ENCODE measurements at regions not wholly inside any gene's neighbourhood (a gene's known extent, or its start where the extent isn't known, plus 50 kb on each side); places are given as distances from the start of the nearest gene placed in this dataset.

GRCh38 chr2:17445744-17446143 is 72.5 kb downstream of the RAD51AP2 start (continued):
- no peak for TF ChIP-seq PRDM10 (tag by site-specific recombination; IDR thresholded peaks at IDR 0.05)
- no peak for TF ChIP-seq ZNF24 (tag by site-specific recombination; IDR thresholded peaks at IDR 0.05)
- no peak for TF ChIP-seq ZNF629 (tag by site-specific recombination; IDR thresholded peaks at IDR 0.05)
- TF ChIP-seq ZNF239 (tag by site-specific recombination; IDR thresholded peaks at IDR 0.05), result no peak
- TF ChIP-seq ZNF777 (tag by site-specific recombination; IDR thresholded peaks at IDR 0.05; ENCODE audit: borderline replicate concordance), result no peak
- no peak for TF ChIP-seq ZNF132 (tag by site-specific recombination; IDR thresholded peaks at IDR 0.05; ENCODE audit: borderline replicate concordance)
- no peak for TF ChIP-seq ZNF174 (tag by site-specific recombination; IDR thresholded peaks at IDR 0.05)
- no peak for TF ChIP-seq TRIM28 (IDR thresholded peaks at IDR 0.05; ENCODE audit: borderline replicate concordance, low read length)

DNA sequence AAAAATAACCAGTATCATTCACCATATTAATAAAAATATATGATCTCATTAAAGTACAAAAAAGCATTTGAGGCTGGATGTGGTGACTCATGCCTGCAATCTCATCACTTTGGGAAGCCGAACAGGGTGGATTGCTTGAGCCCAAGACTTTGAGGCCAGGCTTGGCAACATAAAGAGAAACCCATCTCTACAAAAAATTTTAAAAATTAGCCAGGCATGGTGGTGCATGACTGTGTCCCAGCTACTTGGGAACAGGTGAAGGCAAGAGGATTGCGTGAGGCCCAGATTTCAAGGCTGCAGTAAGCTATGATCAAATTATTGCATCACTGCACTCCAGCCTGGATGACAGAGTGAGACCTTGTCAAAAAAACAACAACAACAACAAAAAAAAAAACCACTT is 75.9 kb downstream of the RAD51AP2 start:
- no peaks in the 10 kb centered on the region for H3K36me3 ChIP-seq (ENCODE audit: control insufficient read depth in 2 of 2, insufficient read depth in 1 of 2, low read length in 2 of 2)
- no peak for TF ChIP-seq ZFP3 (tag by site-specific recombination; IDR thresholded peaks at IDR 0.05; ENCODE audit: low read depth)
- no peak for TF ChIP-seq ZNF548 (tag by site-specific recombination; IDR thresholded peaks at IDR 0.05)
- no peak for TF ChIP-seq KLF7 (tag by site-specific recombination; IDR thresholded peaks at IDR 0.05; ENCODE audit: borderline replicate concordance)
- no peak for TF ChIP-seq ZNF155 (tag by site-specific recombination; IDR thresholded peaks at IDR 0.05)
- TF ChIP-seq REST (tag by site-specific recombination; IDR thresholded peaks at IDR 0.05), result no peak
- TF ChIP-seq ZXDB (tag by site-specific recombination; IDR thresholded peaks at IDR 0.05), result no peak
- no peak for TF ChIP-seq ZNF777 (tag by site-specific recombination; IDR thresholded peaks at IDR 0.05; ENCODE audit: borderline replicate concordance)
- no peak for TF ChIP-seq RBAK (tag by site-specific recombination; IDR thresholded peaks at IDR 0.05)
- no peak for TF ChIP-seq ZNF302 (tag by site-specific recombination; IDR thresholded peaks at IDR 0.05; ENCODE audit: low read depth)
- TF ChIP-seq ZBTB1 (tag by site-specific recombination; IDR thresholded peaks at IDR 0.05), result no peak
- no peak for TF ChIP-seq WT1 (tag by site-specific recombination; IDR thresholded peaks at IDR 0.05)
- TF ChIP-seq ZNF221 (tag by site-specific recombination; IDR thresholded peaks at IDR 0.05; ENCODE audit: borderline replicate concordance), result no peak
- no peak for TF ChIP-seq SCRT1 (tag by site-specific recombination; IDR thresholded peaks at IDR 0.05; ENCODE audit: borderline replicate concordance)
- TF ChIP-seq, protein P1, sequence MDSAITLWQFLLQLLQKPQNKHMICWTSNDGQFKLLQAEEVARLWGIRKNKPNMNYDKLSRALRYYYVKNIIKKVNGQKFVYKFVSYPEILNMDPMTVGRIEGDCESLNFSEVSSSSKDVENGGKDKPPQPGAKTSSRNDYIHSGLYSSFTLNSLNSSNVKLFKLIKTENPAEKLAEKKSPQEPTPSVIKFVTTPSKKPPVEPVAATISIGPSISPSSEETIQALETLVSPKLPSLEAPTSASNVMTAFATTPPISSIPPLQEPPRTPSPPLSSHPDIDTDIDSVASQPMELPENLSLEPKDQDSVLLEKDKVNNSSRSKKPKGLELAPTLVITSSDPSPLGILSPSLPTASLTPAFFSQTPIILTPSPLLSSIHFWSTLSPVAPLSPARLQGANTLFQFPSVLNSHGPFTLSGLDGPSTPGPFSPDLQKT (IDR thresholded peaks at IDR 0.05; ENCODE audit: borderline replicate concordance, low read depth, low read length), result no peak
- TF ChIP-seq ZNF394 (tag by site-specific recombination; IDR thresholded peaks at IDR 0.05; ENCODE audit: borderline replicate concordance), result no peak
- no peak for TF ChIP-seq SCRT2 (tag by site-specific recombination; IDR thresholded peaks at IDR 0.05)
- no peak for TF ChIP-seq ZNF776 (tag by site-specific recombination; IDR thresholded peaks at IDR 0.05; ENCODE audit: borderline replicate concordance)
- no peak for TF ChIP-seq ZNF830 (tag by site-specific recombination; IDR thresholded peaks at IDR 0.05; ENCODE audit: low read depth)
- TF ChIP-seq ZNF146 (tag by site-specific recombination; IDR thresholded peaks at IDR 0.05), result no peak
- H3K4me3 ChIP-seq (ENCODE audit: low read depth, low read length), result no peak overlapping the region
- no peaks in the 10 kb centered on the region for H3K9me3 ChIP-seq (ENCODE audit: control insufficient read depth, insufficient read depth, low read depth, low read length)
- no peak overlapping the region for H3K27ac ChIP-seq (ENCODE audit: extremely low read depth, low read depth, low read length)
- ChIA-PET CTCF (no interaction called here), POLR2A (no interaction called here)
- no peaks in the 10 kb centered on the region for H3K4me1 ChIP-seq (ENCODE audit: control insufficient read depth, insufficient read depth, low read length)
